Fibroblast of lung (primary cell): ENCODE measurements at regions not wholly inside any gene's neighbourhood (a gene's known extent, or its start where the extent isn't known, plus 50 kb on each side); places are given as distances from the start of the nearest gene placed in this dataset.

ENCODE experiments used
- EZH2 ChIP-seq: IDR thresholded peaks from 2 replicates; pipeline ENCODE4 v1.5.1; 2012; ENCODE audit warnings: low read length, control low read depth, mild to moderate bottlenecking; ENCODE audit errors: missing control alignments
- TF ChIP-seq, protein P1 (sequence below), 2 donors: IDR thresholded peaks in 1 of 2; conservative IDR thresholded peaks in 1 of 2; 1 replicate in 1 of 2; 2 replicates in 1 of 2; pipeline ENCODE4 v1.5.1; 2011 to 2012; ENCODE audit warnings: low read length in 2 of 2, control low read depth in 1 of 2, inconsistent platforms in 1 of 2, low read depth in 1 of 2, mild to moderate bottlenecking in 1 of 2

DNA sequence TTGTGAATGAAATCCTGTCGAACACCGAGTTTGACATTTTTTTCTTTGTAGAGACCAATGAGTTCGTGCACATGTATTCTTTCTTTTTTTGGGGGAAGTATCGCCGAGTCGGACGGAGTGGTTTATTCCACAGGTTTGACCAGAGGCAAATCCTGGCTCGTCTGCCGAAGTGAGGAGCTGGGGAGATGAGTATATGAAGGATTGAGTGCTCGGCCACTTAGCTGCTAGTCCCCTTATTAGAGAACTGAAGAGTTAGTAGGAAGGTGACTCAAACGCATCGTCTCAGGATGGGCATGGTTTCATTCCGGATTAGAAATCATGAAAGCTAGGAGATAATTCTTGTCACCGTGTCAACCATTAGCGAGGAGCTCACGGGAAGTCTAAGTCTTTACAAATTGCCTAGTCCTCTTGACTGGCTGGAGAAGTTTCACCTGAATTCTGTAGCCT is 154.7 kb upstream of the GOLIM4 start:
- no peak for TF ChIP-seq EZH2
- TF ChIP-seq, protein P1, sequence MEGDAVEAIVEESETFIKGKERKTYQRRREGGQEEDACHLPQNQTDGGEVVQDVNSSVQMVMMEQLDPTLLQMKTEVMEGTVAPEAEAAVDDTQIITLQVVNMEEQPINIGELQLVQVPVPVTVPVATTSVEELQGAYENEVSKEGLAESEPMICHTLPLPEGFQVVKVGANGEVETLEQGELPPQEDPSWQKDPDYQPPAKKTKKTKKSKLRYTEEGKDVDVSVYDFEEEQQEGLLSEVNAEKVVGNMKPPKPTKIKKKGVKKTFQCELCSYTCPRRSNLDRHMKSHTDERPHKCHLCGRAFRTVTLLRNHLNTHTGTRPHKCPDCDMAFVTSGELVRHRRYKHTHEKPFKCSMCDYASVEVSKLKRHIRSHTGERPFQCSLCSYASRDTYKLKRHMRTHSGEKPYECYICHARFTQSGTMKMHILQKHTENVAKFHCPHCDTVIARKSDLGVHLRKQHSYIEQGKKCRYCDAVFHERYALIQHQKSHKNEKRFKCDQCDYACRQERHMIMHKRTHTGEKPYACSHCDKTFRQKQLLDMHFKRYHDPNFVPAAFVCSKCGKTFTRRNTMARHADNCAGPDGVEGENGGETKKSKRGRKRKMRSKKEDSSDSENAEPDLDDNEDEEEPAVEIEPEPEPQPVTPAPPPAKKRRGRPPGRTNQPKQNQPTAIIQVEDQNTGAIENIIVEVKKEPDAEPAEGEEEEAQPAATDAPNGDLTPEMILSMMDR (conservative IDR thresholded peaks at IDR 0.05 in 1 of 2, IDR thresholded peaks at IDR 0.05 in 1 of 2; ENCODE audit: low read depth in 1 of 2, low read length in 2 of 2): no peak
